ENCODE measurements at regions not wholly inside any gene's neighbourhood (a gene's known extent, or its start where the extent isn't known, plus 50 kb on each side); places are given as distances from the start of the nearest gene placed in this dataset.
"Not testable (repeated sequence)": the region's sequence is repeated elsewhere in the genome, so short reads cannot be mapped to it uniquely, and the experiment has no call there.

- Histone ChIP-seq H3K27me3 (ENCODE audit: control insufficient read depth, insufficient read depth, low read length, poor library complexity, severe bottlenecking) (no peaks in the 10 kb centered on the region), H3K9ac (ENCODE audit: extremely low read depth, low read length, poor library complexity, severe bottlenecking) (no peak overlapping the region), H3K27ac (ENCODE audit: low read depth, low read length) (no peak overlapping the region), H3K4me1 (ENCODE audit: control insufficient read depth, insufficient read depth, low read length) (no peaks in the 10 kb centered on the region), H3K4me3 (ENCODE audit: low read length) (no peak overlapping the region), H3K36me3 (ENCODE audit: control insufficient read depth, insufficient read depth, low read length) (no peaks in the 10 kb centered on the region), H3K9me3 (ENCODE audit: control insufficient read depth, low read length) (no peaks in the 10 kb centered on the region)
- H3K4me1 Mint-ChIP-seq = peaks cover 5% of the 10 kb centered on the region
- 95 to 100% methylated on average over 5 to 7 of the region's 7 CpGs for WGBS, 2 experiments (ENCODE audit: insufficient coverage in 1 of 2, insufficient read length in 1 of 2)
- H3K36me3 Mint-ChIP-seq (ENCODE audit: low read depth) = no peaks in the 10 kb centered on the region
- no peaks in the 10 kb centered on the region for H3K9me3 Mint-ChIP-seq
- peaks cover 2% of the 10 kb centered on the region for H3K27me3 Mint-ChIP-seq (ENCODE audit: insufficient read depth)
- no peak for DNase-seq
- no peak overlapping the region for H3K27ac Mint-ChIP-seq
- H3K4me3 Mint-ChIP-seq = no peak overlapping the region
- TF ChIP-seq CTCF (conservative IDR thresholded peaks at IDR 0.05) = no peak
Measured at GRCh38 chr9:27836661-27837401, 263.6 kb upstream of the C9orf72 start.

- Histone ChIP-seq H3K27ac (ENCODE audit: low read depth, low read length) (no peak overlapping the region), H3K36me3 (ENCODE audit: control insufficient read depth, insufficient read depth, low read length) (no peaks in the 10 kb centered on the region), H3K27me3 (ENCODE audit: control insufficient read depth, insufficient read depth, low read length, poor library complexity, severe bottlenecking) (no peaks in the 10 kb centered on the region), H3K9ac (ENCODE audit: extremely low read depth, low read length, poor library complexity, severe bottlenecking) (no peak overlapping the region), H3K4me1 (ENCODE audit: control insufficient read depth, insufficient read depth, low read length) (no peaks in the 10 kb centered on the region), H3K4me3 (ENCODE audit: low read length) (no peak overlapping the region), H3K9me3 (ENCODE audit: control insufficient read depth, low read length) (no peaks in the 10 kb centered on the region)
- no peak for DNase-seq
- Mint-ChIP-seq H3K36me3 (ENCODE audit: low read depth) (no peaks in the 10 kb centered on the region), H3K4me1 (peaks cover 9% of the 10 kb centered on the region), H3K27ac (no peak overlapping the region), H3K4me3 (no peak overlapping the region), H3K27me3 (ENCODE audit: insufficient read depth) (peaks cover 2% of the 10 kb centered on the region), H3K9me3 (no peaks in the 10 kb centered on the region)
- TF ChIP-seq CTCF (conservative IDR thresholded peaks at IDR 0.05) = no peak
- 96 to 100% methylated on average over 2 to 3 of the region's 3 CpGs for WGBS, 2 experiments (ENCODE audit: insufficient coverage in 1 of 2, insufficient read length in 1 of 2)
Measured at GRCh38 chr9:27838876-27839275, 265.6 kb upstream of the C9orf72 start.

DNA sequence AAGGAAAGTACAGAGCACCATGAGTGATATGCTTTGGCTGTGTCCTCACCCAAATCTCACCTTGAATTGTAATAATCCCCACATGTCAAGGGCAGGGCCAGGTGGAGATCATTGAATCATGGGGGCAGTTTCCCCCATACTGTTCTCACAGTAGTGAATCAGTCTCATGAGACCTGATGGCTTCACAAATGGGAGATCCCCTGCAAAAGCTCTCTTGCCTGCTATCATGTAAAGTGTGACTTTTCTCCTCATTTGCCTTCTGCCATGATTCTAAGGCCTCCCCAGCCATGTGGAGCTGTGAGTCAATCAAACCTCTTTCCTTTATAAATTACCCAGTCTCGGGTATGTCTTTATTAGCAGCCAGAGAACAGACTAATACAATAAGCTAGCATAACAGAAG is 266.5 kb upstream of the C9orf72 start:
- WGBS, 2 experiments (ENCODE audit: insufficient coverage in 1 of 2, insufficient read length in 1 of 2) = 90% methylated on average over 1 of the region's 1 CpG; no CpG with 5 or more reads in 1 of the 2 experiments
- H3K27ac Mint-ChIP-seq; H3K27me3 Mint-ChIP-seq (ENCODE audit: insufficient read depth); DNase-seq; H3K4me3 ChIP-seq (ENCODE audit: low read length); H3K9me3 ChIP-seq (ENCODE audit: control insufficient read depth, low read length); H3K9me3 Mint-ChIP-seq; H3K4me3 Mint-ChIP-seq; H3K4me1 Mint-ChIP-seq; H3K36me3 ChIP-seq (ENCODE audit: control insufficient read depth, insufficient read depth, low read length); H3K4me1 ChIP-seq (ENCODE audit: control insufficient read depth, insufficient read depth, low read length); H3K27me3 ChIP-seq (ENCODE audit: control insufficient read depth, insufficient read depth, low read length, poor library complexity, severe bottlenecking); H3K9ac ChIP-seq (ENCODE audit: extremely low read depth, low read length, poor library complexity, severe bottlenecking); H3K36me3 Mint-ChIP-seq (ENCODE audit: low read depth); H3K27ac ChIP-seq (ENCODE audit: low read depth, low read length): not testable (repeated sequence)

DNA sequence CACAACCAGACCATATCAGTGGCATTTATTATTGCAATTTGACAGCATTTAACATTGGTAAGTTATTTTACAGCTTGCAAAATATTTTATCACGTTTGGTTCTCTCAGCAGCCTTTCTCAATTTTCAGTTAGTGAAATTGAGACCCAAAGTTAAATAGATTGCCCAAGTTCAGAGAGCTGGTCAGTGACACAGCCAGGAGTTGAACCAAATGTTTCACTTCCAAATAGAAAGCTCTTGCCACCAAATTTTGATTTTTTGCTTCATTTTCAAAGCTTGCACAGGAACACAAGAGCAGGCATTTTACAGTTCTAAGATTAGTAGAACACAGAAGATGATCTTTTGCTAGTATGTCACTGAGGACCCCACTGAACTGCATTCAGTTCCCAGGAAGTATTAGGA is 271.5 kb upstream of the C9orf72 start:
- Mint-ChIP-seq H3K27ac (no peak overlapping the region), H3K36me3 (ENCODE audit: low read depth) (no peaks in the 10 kb centered on the region), H3K27me3 (ENCODE audit: insufficient read depth) (no peaks in the 10 kb centered on the region), H3K4me1 (peaks cover 4% of the 10 kb centered on the region), H3K9me3 (no peaks in the 10 kb centered on the region), H3K4me3 (no peak overlapping the region)
- Histone ChIP-seq H3K27me3 (ENCODE audit: control insufficient read depth, insufficient read depth, low read length, poor library complexity, severe bottlenecking) (no peaks in the 10 kb centered on the region), H3K9ac (ENCODE audit: extremely low read depth, low read length, poor library complexity, severe bottlenecking) (no peak overlapping the region), H3K4me3 (ENCODE audit: low read length) (no peak overlapping the region), H3K27ac (ENCODE audit: low read depth, low read length) (no peak overlapping the region), H3K9me3 (ENCODE audit: control insufficient read depth, low read length) (no peaks in the 10 kb centered on the region), H3K4me1 (ENCODE audit: control insufficient read depth, insufficient read depth, low read length) (no peaks in the 10 kb centered on the region), H3K36me3 (ENCODE audit: control insufficient read depth, insufficient read depth, low read length) (no peaks in the 10 kb centered on the region)
- DNase-seq = no peak
- TF ChIP-seq CTCF (conservative IDR thresholded peaks at IDR 0.05) = no peak
- 86 to 88% methylated on average over 1 of the region's 1 CpG for WGBS, 2 experiments (ENCODE audit: insufficient coverage in 1 of 2, insufficient read length in 1 of 2)
